NCI-H526 (cell line): ENCODE measurements at regions not wholly inside any gene's neighbourhood (a gene's known extent, or its start where the extent isn't known, plus 50 kb on each side); places are given as distances from the start of the nearest gene placed in this dataset.

ENCODE experiments used
- DNase-seq, 2 experiments: peaks; one replicate each; lab custom pipeline; 2025; lab: John Stamatoyannopoulos, UW

GRCh38 chr10:44300666-44301649 lies 83.9 kb downstream of the CXCL12 start:
- DNase-seq: no peak

GRCh38 chr10:44298713-44299112 lies 86.2 kb downstream of the CXCL12 start:
- no peak for DNase-seq

- no peak for DNase-seq
Measured at GRCh38 chr10:44297963-44298362, 86.9 kb downstream of the CXCL12 start.

GRCh38 chr10:44295644-44296241 lies 89.2 kb downstream of the CXCL12 start:
- DNase-seq: no peak

- DNase-seq: no peak
Measured at GRCh38 chr10:44294726-44295412, 90.0 kb downstream of the CXCL12 start.

- no peak for DNase-seq
Measured at GRCh38 chr10:44293842-44294241, 91.1 kb downstream of the CXCL12 start.

- no peak for DNase-seq
Measured at GRCh38 chr10:44293306-44293778, 91.6 kb downstream of the CXCL12 start.

- DNase-seq: no peak
Measured at GRCh38 chr10:44292390-44293002, 92.4 kb downstream of the CXCL12 start.

- DNase-seq: no peak
Measured at GRCh38 chr10:44291091-44291490, 93.8 kb downstream of the CXCL12 start.

- no peak for DNase-seq
Measured at GRCh38 chr10:44289125-44289524, 95.8 kb downstream of the CXCL12 start.

GRCh38 chr10:44287408-44287807 lies 97.5 kb downstream of the CXCL12 start:
- DNase-seq: no peak

- DNase-seq: no peak
Measured at GRCh38 chr10:44284198-44285084, 100.5 kb downstream of the CXCL12 start.

GRCh38 chr10:44282626-44283300 lies 102.1 kb downstream of the CXCL12 start:
- DNase-seq: no peak

- no peak for DNase-seq
Measured at GRCh38 chr10:44281662-44282061, 103.2 kb downstream of the CXCL12 start.

- DNase-seq: no peak
Measured at GRCh38 chr10:44281089-44281613, 103.7 kb downstream of the CXCL12 start.

- no peak for DNase-seq
Measured at GRCh38 chr10:44280226-44281014, 104.5 kb downstream of the CXCL12 start.

GRCh38 chr10:44279426-44280126 lies 105.3 kb downstream of the CXCL12 start:
- DNase-seq: no peak

- DNase-seq: no peak
Measured at GRCh38 chr10:44278837-44279324, 106.0 kb downstream of the CXCL12 start.
